NCI-H1436 treated with DMSO at 0.1 percent for 48 hours (cell line): ENCODE measurements at regions not wholly inside any gene's neighbourhood (a gene's known extent, or its start where the extent isn't known, plus 50 kb on each side); places are given as distances from the start of the nearest gene placed in this dataset.
"Not testable (repeated sequence)": the region's sequence is repeated elsewhere in the genome, so short reads cannot be mapped to it uniquely, and the experiment has no call there.

Experiments used
- DNase-seq: peaks from one replicate; lab custom pipeline; 2025; lab: John Stamatoyannopoulos, UW

DNA sequence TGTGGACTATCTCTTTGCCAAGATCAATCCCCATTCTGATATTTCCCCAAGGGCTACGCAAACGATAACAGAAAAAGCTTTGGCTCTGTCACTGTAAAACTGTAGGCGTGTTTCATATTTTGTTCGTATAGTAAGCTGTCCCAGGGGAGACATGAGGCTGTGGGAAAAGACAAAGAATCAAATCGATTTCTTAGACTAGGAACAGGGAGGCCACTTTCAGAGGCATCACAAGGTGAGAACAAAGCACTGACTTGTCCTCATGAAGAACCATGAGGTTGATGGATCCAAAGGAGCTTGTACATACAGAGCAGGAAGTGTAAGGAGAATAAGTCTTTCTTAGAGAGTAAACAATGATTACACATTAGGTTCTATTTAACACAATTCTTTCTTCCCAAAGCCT lies 255.7 kb downstream of the HNMT start:
- no peak for DNase-seq

DNA sequence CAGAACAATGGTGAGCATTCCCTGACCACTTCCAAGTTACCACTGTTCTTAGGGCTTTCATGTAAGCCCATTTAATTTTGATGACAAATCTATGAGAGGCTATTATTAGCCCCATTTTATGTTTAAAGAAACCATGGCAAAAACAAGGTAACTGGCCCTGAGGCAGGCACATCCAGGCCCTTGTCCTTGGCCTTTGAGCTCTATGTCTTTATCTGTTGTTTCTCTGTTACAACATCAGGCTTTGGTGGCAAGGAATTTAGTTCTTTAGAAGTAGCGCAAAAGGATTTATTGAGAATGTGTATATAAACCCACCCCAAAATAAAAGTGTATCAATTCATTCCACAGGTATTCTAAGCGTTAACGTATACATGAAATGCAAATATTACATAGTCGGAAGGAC lies 257.1 kb downstream of the HNMT start:
- DNase-seq: no peak

DNA sequence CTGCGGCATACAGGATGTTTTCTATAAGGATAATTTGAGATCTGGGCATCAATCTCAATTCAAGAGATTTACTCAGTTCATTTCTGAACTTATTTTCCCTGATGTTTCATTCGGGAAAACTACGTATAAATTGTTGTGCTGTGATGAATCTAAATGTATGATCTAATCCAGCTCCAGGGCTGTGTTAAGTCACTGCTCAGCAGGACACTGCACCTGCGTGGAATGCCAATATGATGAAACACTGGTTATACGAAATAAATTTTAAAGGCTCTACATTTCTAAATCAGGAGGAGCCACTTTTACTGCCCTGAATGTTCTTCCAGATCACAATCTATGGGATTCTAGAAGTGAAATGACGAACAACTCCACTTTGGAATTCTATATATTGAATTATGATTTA lies 259.0 kb downstream of the HNMT start:
- no peak for DNase-seq

- no peak for DNase-seq
These were observed 262.9 kb downstream of the HNMT start for GRCh38 chr2:138227195-138227594.

DNA sequence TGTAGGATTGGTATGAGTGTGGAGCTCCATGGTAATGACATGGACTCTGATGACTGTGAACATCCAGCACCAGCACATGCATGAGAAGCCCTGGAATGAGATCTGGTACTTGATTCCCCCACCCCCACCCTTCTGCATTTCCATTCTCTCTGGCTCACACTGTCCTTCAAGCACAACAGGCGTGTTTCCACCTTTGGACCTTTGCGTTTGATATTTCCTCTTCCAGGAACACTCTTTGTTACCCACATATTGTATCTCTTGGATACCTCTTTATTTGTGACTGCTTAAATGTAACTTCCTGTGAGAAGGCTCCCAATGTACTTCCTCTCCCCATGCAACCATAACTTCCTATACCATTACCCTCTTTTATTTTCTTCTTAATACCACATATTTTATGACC lies 263.8 kb downstream of the HNMT start:
- DNase-seq: no peak

GRCh38 chr2:138234265-138234664 lies 267.3 kb upstream of the SPOPL start:
- no peak for DNase-seq

GRCh38 chr2:138235041-138235440 lies 266.5 kb upstream of the SPOPL start:
- DNase-seq: no peak

DNA sequence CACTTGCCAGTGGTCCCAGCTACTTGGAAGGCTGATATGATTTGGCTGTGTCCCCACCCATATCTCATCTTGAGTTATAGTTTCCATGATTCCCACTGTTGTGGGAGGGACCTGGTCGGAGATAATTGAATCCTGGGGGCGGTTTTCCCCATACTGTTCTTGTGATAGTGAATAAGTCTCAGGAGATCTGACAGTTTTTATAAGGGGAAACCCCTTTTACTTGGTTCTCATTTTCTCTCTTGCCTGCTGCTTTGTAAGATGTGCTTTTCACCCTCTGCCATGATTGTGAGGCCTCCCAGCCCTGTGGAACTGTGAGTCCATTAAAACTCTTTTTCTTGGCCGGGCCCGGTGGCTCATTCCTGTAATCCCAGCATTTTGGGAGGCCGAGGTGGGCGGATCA lies 265.4 kb upstream of the SPOPL start:
- no peak for DNase-seq

GRCh38 chr2:138237667-138238384 lies 263.7 kb upstream of the SPOPL start:
- no peak for DNase-seq

GRCh38 chr2:138238908-138239307 lies 262.7 kb upstream of the SPOPL start:
- DNase-seq: no peak

DNA sequence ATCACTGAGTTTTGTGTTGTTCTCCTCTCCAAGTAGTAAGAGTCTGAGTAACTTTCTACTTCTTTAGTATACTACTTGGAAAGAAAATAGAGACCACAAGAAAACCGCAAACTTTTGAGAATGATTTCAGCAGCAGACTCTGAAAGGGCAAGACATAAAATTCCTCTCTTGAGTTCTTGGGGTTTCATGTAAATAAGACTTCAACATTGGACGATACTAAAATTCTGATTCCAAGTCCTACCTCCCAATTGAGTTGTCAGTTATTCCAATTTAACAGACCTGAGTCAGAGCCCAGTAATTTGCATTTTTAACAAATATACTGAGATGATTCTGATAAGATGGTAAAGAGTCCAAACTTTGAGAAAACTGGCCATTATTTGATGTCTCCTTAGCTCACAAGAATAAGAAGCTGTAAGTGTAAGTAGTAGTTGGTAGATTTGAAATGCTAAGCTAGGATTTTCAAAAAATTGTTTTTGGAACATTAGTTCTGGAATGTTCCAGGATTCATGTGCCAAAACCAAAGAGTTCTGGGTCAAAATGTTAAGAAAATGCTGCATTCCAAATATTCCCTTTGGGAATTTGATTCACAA lies 261.6 kb upstream of the SPOPL start:
- DNase-seq: no peak

GRCh38 chr2:138243372-138243771 lies 258.2 kb upstream of the SPOPL start:
- DNase-seq: no peak

DNA sequence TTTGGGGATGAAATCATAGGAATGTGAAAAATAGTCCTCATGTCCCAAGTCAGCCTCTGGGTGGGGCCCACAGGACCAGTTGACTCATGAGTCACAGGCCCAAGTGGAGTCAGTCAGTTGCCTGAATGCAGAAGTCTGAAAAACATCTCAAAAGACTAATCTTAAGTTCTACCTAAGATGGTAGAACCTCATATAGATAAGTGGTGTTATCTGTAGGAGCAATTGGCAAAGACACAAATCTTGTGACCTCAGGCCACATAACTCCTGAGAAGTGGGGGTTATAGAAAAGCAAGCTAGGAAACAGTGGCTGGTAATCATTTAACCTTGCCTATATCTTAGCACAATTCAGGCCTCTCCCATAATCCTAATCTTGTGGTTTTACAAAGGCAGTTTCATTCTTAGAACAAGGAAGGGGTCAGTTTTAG lies 257.1 kb upstream of the SPOPL start:
- no peak for DNase-seq

DNA sequence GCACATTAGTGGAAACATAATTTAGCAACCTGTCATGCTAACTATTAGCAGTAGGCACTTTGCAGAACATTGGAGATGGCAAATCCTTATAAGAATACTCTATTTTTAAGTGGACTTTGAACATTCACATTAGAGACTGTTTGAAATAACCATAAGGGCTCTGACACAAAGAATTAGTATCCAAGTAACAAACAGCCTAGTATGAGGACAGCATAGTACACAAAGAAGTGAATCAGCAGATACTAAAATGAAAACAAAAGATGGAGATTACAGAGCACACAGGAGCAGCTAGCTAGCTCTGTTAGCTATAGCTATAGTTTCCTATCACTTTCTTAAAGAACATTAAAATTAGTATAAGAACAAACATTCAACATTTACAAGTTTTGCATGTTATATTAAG lies 256.3 kb upstream of the SPOPL start:
- DNase-seq: no peak

GRCh38 chr2:138247302-138247701 lies 254.3 kb upstream of the SPOPL start:
- no peak for DNase-seq

GRCh38 chr2:138249207-138249606 lies 252.4 kb upstream of the SPOPL start:
- no peak for DNase-seq

DNA sequence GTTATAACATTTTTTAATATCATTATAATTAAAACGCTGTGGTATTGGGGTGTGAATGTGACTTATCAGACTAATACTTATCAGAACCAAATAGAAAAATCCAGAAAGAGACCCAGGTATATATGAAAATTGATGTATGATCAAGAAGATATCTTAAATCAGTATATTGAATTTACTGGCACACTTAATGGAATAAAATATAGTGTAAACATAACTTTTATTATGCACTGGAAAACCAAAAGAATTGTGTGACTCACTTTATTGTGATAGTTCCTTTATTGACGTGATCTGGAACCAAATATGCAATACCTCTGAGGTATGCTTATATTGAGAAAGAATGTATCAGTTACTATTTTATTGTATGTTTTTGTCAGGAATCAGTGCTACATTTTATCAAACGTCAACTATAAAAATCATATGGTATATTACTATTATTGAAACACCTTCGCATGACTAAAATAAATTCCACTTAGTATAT lies 250.7 kb upstream of the SPOPL start:
- DNase-seq: not testable (repeated sequence)

- DNase-seq: no peak
These were observed 249.0 kb upstream of the SPOPL start for GRCh38 chr2:138252587-138252986.

GRCh38 chr2:138255670-138256069 lies 245.9 kb upstream of the SPOPL start:
- no peak for DNase-seq

GRCh38 chr2:138267161-138267901 lies 234.2 kb upstream of the SPOPL start:
- DNase-seq: no peak

GRCh38 chr2:138267902-138268254 lies 233.7 kb upstream of the SPOPL start:
- no peak for DNase-seq

DNA sequence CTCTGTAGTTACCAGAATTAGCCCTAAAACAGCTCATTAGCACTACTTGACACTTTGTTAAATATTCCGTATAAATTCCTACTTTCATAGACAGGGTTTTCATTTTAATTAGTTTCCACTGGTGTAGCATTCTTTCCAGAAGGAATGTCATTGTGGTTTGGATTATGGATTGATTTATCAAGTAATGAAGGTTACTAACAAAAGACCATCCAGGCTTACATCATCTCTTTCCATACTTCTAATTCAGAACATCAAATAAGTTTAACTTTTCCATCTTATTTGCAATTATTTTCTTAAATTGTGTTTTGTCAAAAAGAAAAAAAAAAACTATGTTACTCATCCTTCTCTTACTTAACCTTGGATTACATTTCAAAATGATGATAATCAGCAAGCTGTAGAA lies 231.8 kb upstream of the SPOPL start:
- DNase-seq: no peak

GRCh38 chr2:138271467-138271866 lies 230.1 kb upstream of the SPOPL start:
- DNase-seq: no peak
